ENCODE measurements at regions not wholly inside any gene's neighbourhood (a gene's known extent, or its start where the extent isn't known, plus 50 kb on each side); places are given as distances from the start of the nearest gene placed in this dataset.

DNA sequence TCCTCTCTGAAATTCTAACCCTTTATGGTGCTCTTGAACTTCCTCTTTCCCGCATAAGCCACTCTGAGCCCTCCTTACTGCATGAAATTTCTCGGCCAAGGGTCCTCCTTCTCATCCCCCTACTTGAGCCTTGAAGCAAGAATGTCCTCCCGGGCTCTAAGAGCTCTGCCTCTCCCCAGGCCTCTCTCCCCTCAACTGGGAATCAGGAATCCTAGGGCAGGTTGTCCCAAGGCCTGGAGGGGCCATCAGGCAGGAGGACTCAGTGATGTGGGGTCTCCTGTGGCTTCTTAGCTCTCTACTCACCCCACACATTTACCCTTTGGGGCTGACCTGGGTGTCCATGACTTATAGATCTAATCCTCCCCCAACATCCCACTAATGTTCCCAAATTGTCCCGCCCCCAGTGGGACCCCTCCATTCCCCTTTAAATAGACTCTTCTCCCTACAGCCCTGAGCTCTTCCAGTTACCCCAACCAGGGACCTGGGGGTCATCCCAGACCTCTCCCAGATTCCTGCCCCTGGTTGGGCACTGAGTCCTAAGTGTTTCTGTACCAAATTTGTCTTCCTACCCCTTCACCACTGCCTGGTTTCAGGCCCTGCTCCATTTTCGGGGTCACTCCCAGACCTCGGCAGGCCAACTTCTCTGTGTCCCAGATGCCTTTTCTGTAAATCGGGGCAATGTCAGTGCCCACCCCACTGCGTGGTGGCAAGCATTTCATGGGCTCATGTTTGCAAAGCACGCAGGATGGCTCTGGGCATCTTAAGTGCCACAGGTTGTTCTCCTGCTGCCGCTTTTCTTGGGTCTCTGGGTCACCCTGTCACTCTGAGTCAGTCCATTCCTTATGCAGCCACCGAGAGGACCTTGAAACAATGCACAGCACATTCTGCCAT, 171.2 kb downstream of the ASB1 start:
- no peak for DNase-seq (ENCODE audit: low read depth in 2 of 2)
- TF ChIP-seq, protein P1, sequence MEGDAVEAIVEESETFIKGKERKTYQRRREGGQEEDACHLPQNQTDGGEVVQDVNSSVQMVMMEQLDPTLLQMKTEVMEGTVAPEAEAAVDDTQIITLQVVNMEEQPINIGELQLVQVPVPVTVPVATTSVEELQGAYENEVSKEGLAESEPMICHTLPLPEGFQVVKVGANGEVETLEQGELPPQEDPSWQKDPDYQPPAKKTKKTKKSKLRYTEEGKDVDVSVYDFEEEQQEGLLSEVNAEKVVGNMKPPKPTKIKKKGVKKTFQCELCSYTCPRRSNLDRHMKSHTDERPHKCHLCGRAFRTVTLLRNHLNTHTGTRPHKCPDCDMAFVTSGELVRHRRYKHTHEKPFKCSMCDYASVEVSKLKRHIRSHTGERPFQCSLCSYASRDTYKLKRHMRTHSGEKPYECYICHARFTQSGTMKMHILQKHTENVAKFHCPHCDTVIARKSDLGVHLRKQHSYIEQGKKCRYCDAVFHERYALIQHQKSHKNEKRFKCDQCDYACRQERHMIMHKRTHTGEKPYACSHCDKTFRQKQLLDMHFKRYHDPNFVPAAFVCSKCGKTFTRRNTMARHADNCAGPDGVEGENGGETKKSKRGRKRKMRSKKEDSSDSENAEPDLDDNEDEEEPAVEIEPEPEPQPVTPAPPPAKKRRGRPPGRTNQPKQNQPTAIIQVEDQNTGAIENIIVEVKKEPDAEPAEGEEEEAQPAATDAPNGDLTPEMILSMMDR (IDR thresholded peaks at IDR 0.05; ENCODE audit: low read depth, low read length), result no peak

DNA sequence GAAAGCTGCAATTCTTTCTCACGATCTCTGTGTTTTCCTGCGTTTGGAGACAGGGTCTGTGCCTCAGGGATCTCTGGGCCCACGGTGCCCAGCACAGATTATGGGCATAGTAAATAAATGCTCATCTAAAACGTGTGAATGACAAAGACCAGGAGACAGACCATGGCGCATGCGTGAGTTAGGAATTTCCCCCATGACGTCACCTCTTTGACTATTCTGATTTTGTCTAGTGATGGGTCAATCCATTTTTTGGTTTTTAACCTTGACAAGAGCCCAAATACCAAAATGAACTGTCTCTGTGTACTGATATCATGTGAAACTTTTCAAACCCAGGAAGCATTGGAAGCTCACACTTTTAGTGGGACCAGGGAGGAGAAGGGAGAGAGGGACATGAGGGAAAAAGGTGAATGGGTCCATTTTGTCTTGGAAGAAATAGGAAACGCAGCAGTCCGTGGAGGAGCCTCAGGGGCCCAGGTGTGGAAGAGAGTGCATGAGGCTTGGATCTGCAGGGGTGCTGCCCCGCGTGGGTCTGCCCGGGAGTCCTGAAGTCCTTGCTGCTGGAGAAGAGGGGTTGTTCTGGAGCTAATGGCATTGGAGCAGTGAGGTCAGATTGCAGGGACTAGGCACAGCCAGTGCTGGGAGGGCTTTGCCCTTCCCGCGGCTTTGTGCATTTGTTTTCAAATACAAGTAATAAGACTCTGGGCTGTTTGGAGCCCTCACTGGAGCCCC, 172.2 kb downstream of the ASB1 start:
- no peak for DNase-seq (ENCODE audit: low read depth in 2 of 2)
- H3K4me3 ChIP-seq (replicated peaks in 1 of 2; ENCODE audit: low read depth in 2 of 2, low read length in 2 of 2), result no peak overlapping the region
- TF ChIP-seq, protein P1 (IDR thresholded peaks at IDR 0.05; ENCODE audit: low read depth, low read length), result no peak

More for the DNA sequence above, 171.2 kb downstream of the ASB1 start:
- H3K4me3 ChIP-seq (replicated peaks in 1 of 2; ENCODE audit: low read depth in 2 of 2, low read length in 2 of 2), result no peak overlapping the region

- DNase-seq (ENCODE audit: low read depth in 2 of 2), result no peak
- H3K4me3 ChIP-seq (replicated peaks in 1 of 2; ENCODE audit: low read depth in 2 of 2, low read length in 2 of 2), result no peak overlapping the region
- TF ChIP-seq, protein P1 (IDR thresholded peaks at IDR 0.05; ENCODE audit: low read depth, low read length), result no peak
These were observed 173.1 kb downstream of the ASB1 start for GRCh38 chr2:238599549-238600505.

DNA sequence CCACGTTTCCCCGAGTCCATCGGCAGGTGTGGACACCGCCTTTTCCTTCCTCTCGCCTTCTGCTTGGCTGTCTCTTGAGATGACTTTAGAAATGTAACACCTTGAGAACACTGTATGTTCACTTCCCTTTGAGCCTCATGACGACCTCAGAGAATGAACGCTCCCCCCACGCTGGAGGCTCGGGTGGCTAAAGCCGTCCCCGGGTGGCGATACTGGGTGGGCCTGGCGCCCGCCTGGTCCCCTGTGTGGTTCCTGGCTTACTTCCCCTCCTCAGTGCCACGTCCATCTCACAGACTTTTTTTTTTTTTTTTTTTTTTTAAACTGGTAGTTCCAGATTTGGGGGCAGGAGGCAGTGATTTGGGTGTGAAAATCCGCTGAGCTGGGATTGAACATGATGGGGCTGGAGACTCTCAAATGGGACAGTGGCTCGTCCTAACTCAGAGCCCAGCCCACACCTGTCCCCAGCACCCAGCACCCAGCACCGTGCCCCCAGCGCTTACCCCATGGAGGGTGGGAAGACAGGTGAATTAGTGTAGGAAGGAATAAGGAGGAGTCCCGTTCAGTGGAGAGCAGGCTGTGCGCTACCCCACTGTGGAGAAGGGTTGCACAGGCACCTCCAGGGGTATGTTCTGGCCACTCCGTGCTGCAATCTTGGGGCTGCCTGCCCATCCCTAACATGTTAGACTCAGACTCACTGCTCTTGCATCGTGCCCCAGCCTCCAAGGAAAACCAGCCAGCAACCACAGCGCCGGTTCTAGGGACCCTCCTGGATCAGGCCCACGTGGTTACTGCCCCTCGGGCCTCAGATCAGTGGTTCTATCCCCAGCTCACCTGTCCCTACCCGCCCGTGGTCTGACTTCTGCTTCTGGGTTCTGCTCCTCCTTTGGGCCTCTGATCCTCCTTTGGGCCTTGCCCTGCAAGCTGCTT, 174.0 kb downstream of the ASB1 start:
- DNase-seq (ENCODE audit: low read depth in 2 of 2), result no peak
- no peak overlapping the region for H3K4me3 ChIP-seq (replicated peaks in 1 of 2; ENCODE audit: low read depth in 2 of 2, low read length in 2 of 2)
- TF ChIP-seq, protein P1 (IDR thresholded peaks at IDR 0.05; ENCODE audit: low read depth, low read length), result no peak

GRCh38 chr2:238601433-238602222, 174.9 kb downstream of the ASB1 start:
- H3K4me3 ChIP-seq (replicated peaks in 1 of 2; ENCODE audit: low read depth in 2 of 2, low read length in 2 of 2), result no peak overlapping the region
- peak; percentile 89 to 93 for DNase-seq (ENCODE audit: low read depth in 2 of 2)
- TF ChIP-seq, protein P1 (IDR thresholded peaks at IDR 0.05; ENCODE audit: low read depth, low read length), result no peak
